Posterior cingulate gyrus (tissue), 11 donors: ENCODE measurements at regions not wholly inside any gene's neighbourhood (a gene's known extent, or its start where the extent isn't known, plus 50 kb on each side); places are given as distances from the start of the nearest gene placed in this dataset.

Experiments used
- DNase-seq, 10 donors: peaks; one replicate each; pipeline versions ENCODE4 v3.0.0 to v3.0.0-alpha.2; 2020 to 2021; ENCODE audit warnings: mixed read lengths in 3 of 10
- intact Hi-C: fragments of 100-400 bp; cut with DNase I; formaldehyde crosslinking; loops from one replicate; pipeline ENCODE4 v1.15.1; 2023

DNA sequence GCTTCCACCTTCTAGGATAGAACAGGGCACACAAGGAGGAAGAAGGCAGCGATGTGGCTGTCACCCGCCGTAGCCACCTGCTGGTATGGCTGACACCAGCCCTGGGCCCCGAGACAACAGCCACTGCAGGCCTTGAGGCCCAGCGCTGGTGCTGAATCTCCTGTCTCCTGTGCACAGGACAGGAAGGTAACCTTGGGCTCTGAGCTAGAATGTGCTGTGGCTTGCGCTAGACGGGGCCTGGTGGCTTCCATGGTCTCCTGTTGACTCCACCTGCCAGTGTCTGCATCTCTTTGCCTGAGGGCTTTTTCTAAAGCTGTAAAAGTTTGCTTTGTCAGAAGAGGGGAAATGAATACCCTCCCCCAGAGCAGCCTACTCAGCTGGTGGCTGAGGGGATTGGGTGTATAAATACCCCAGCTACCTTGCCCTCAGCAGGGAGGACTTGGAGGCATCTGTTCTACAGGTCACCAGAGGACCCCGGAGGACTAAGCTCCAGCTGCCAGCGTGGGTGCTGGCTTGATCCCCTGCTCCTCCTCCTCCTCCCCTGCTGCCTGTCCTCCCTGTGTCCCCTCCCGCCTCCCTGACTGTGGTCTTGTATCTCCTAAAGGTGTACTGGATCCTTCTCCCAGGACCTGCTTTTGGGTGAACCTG lies 76.1 kb upstream of the SDK2 start:
- intact Hi-C loops: no loop called here
- peak in 1 of 10 donors; percentile 20 for DNase-seq

DNA sequence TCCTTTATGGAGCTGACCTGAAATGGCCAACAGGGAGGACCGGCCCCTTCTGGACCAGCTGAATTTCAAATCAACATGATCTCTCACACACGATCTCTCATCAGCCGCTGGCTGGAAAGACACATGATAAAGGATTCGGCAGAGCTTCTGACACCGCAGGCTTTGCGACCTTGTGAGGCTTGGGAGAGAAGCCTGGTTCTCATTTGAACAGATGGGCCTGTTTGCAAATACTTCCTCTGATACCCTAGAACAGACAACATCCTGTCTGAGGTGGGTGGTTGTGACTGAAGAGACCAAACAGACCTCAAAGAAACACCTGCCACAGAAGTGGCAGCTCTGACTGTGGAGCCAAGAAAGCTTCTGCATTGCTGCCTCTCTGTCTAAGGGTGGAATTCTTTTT lies 77.9 kb upstream of the SDK2 start:
- intact Hi-C loops: no loop called here
- no peak for DNase-seq

DNA sequence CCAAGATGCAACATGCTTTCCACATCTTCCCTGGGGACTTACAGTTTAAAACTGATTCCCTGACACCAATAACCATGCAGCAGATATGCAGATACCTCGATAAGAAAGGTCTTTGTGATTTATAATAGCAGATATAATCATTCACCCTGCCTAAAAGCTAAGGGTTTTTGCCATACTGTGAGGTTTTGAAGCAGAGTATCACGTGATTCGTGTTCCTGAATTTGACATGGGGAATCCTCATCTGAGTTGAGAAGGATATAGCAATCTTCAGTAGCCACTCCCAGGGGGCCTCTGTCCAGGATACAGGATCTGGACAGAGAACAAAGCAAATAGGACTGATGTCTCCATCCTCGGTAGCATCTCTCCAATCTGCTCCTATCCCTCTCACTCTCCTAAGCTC lies 79.1 kb upstream of the SDK2 start:
- intact Hi-C loops: no loop called here
- no peak for DNase-seq

DNA sequence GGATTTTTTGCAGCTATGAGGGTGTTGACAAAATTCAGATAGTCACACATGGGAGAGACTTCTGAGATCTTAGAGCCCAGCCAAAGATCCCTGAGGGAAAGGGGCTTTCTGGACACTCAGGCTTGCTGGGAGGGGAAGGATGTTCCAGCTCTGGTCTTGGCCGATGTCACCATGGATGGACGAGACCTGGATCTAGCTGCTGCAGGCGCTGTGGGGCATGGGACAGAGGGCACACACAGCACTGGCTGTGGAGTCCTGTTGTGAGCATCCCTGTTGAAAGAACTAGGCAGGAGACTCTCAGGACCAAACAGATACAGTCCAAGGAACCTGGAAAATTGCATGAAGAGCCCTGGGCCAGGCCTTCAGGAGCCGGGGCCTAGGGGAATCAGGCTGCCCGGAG lies 80.1 kb upstream of the SDK2 start:
- DNase-seq: no peak
- intact Hi-C loops: no loop called here

DNA sequence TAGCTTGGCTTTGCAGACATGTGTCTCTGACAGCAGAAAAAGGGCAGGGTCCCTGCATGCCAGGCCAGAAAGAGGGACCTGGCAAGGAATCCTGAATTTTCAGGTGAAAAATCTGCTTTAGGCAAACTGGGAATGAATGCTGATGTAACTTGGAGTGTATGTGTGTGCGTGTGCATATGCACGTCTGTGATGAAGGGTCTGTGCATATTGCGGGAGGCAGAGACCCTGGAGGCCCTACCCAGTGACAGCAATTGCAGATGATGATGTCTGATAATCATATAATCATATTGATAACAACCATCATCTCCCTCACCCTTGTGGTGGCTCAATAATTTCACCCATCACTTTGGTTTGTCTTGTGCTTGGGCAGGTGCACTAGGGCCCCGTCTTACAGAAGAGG lies 80.7 kb upstream of the SDK2 start:
- DNase-seq: no peak
- intact Hi-C loops: no loop called here

DNA sequence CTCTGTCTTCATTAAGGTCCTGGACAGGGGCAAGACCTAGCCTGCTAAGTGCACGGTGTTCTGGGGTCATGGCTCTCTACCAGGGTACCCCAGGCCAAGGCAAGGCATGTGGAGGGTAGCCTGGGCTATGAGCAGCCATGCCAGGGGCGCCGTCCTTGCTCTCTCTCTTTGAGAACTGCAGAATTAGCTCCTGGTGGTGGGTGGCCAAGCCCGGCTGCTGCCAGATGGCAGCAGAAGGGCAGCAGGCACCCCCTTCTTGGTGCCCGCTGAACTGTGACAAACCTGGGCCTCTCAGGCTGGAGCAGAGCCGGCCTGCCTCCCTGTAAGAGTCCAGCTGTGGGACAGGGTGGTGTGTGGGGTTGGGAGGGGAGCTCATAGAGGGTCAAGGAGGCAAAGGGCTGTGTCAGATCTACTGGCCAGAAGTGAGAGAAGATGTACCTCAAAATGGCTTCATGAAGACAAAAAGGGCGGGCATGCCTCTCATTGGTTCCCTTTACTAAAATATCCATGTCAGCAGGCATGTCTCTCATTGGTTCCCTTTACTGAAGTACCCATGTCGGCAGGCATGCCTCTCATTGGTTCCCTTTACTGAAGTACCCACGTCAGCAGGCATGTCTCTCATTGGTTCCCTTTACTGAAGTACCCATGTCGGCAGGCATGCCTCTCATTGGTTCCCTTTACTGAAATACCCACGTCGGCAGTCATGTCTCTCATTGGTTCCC lies 81.7 kb upstream of the SDK2 start:
- DNase-seq: peak in 1 of 10 donors; percentile 71
- intact Hi-C loops: no loop called here

DNA sequence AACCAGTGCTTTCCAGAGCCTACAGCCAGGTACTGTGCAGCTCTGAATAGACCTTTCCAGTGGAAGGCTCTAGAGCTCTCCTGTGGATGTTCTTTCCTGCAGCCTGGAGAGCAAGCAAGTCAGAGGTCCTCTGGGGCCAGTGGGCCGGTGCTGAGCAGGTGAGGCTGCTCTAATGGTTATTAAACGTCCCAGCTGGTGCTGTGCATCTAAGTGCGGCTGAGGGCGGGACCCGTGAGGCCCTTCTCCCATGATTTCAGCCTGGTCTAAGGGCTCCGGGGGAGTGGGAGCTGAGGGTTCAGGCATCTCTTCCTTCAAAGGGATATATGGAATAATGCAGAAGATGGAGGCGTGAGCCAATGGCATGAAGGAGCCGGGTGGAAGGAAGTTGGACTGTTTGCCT lies 83.7 kb upstream of the SDK2 start:
- DNase-seq: peak in 1 of 10 donors; percentile 35
- intact Hi-C loops: no loop called here

DNA sequence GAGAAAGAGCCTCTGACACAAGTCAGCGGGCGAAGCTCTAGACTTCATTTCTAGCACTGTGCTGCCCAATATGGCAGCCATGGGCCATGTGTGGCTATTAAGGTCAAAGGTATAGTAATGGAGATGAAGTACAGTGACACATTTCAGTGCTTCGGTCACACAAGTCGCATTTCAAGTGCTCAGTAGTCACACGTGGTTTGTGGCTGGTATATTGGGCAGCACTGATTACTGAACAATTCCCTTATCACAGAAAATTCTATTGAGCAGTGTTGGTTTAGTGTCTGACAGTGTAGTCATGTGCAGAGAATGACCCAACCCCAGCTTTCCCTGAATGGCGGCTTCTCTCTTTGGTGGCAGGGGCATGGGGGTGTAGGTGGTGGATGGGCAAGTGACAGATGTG lies 84.9 kb upstream of the SDK2 start:
- intact Hi-C loops: no loop called here

DNA sequence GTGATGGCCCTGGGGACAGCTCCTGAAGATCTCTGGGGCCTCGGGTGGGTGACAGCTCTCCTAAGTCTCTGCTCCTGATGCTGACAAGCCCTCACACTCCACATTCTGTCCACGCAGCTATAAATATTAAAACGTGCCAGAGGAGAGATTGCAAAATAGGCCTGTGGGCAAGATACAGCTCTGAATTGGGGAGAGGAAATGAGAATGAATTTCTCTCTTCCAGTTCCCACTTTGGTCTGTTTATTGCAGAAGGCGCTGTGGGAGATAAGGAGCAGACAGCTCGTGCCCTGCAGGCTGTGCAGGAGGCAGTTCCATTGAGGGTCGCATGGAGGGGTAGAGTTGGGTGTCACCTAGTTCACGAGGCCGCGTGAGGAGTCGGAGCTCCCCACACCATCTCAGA lies 87.5 kb upstream of the SDK2 start:
- intact Hi-C loops: no loop called here

More for the DNA sequence above, 84.9 kb upstream of the SDK2 start:
- peak in 1 of 10 donors; percentile 2 for DNase-seq

DNA sequence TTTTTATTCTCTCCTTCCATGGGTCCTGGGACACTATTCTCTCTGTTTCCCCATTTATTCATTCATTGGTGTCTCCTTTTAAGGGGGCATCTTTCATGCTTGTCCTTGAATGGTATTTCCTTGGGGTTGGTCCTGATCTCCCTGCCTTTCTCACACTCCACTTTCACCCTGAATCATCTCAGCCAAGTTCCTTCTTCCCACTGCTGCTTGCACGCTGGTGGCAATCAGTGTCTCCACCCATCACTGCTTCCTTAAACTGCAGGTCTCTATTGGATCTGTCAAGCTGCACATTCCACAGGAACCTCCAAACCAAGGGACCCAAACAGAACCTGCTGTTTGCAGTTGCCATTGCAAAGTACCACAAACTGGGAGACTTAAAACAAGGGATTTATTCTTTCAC lies 89.3 kb upstream of the SDK2 start:
- DNase-seq: peak in 1 of 10 donors; percentile 22
- intact Hi-C loops: no loop called here

More for the DNA sequence above, 87.5 kb upstream of the SDK2 start:
- DNase-seq: peak in 1 of 10 donors; percentile 42

DNA sequence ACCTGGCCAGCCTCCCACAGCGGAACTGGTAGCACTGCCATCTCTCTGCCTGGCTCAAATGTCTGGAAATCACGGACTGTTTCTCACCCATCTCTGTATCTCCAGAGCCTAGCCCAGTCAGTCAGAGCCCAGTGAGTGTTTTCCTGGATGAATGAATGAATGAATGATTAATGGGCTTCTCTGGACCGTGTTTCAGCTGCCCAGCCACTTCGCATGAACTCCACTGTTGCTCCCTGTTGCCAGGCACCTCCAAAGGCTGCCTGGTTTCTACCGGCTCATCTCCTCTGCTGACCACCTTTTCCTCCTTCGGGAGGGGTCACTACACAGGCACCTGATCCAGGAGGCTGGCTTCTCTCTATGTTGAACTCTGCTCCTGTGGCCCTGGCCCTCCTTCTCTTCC lies 91.0 kb upstream of the SDK2 start:
- DNase-seq: peak in 2 of 10 donors; percentile 18 to 32
- intact Hi-C loops: no loop called here

DNA sequence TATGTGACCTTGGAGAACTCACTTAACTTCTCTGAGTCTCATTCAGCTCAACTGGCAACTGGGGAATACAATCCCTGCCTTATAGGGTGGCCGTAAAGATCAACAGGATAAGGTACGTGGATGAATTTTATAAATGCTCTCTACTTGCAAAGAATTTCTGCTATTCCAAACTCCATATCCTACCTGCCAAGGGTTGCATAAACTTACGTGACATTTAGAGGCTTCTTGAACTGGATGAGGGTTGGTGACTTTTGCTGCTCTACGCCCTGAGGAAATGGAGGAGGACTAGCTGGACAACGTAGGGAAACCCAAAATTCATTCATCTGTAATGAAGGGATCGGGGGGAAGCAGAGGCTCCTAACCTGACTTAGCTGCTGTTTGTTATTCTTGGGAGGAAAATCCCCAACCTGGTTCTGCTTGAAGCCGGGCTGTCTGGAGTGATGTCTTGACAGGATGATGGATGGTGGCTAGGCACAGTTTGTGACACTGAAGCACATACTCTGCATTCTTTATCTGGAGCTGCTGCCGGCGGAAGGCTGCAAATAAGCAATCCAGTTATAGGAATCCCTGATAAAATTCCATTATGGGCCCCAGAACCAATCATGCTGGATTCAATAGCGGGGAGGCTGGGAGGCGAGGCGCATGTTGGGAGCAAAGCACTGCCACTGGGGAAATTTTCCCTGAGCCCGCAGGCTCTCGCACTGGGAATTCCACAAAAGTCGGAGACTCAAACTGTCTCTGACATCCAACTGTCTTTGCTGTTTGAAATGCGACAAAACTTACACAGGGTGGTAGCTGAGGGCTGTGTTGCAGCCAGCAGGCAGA lies 94.7 kb upstream of the SDK2 start:
- DNase-seq: peak in 2 of 10 donors; percentile 44 to 60

DNA sequence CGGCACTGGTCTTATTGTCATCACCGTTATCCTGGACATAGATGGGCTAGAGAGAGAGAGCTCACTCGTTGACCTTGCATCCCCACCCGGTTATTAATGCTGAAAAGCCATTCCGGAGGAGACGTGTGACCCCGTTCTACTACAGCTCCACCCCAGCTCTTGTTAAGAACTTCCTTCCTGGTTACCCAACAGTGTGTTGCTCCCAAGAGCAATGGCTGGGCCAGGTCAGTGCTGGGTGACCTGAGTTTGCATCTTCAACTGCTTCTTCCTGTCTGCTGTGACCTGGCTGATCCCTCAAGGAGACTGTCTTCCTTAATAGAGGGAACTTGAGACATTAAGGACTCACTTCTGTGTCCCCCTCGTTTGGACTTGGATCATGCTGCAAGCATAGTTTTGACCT lies 96.1 kb upstream of the SDK2 start:
- DNase-seq: peak in 3 of 10 donors; percentile 5 to 30 (median 23)
- intact Hi-C loops: no loop called here

More for the DNA sequence above, 94.7 kb upstream of the SDK2 start:
- intact Hi-C loops: no loop called here

DNA sequence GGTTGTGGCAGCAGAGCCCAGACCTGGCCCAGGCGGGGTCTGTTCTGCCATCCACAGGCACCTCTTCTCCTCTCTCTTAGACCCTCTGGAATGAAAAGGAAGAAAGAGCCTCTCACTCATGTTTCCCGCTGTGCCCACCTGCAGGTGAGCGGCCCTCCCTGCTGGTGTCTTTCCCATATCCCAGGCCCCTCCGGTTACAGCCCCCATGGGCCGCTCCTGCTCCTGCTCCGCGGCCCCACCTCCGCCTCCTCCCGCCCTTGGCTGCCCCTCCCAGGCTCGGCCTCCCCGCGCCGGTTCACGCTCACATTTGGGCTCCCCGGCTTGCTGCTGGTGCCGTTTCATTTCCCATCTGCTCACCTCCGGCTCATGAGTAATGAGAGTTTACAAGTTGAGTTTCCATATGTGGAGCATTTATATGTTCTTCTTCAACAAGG lies 98.7 kb upstream of the SDK2 start:
- intact Hi-C loops: no loop called here
- DNase-seq: peak in 2 of 10 donors; percentile 77 to 82

DNA sequence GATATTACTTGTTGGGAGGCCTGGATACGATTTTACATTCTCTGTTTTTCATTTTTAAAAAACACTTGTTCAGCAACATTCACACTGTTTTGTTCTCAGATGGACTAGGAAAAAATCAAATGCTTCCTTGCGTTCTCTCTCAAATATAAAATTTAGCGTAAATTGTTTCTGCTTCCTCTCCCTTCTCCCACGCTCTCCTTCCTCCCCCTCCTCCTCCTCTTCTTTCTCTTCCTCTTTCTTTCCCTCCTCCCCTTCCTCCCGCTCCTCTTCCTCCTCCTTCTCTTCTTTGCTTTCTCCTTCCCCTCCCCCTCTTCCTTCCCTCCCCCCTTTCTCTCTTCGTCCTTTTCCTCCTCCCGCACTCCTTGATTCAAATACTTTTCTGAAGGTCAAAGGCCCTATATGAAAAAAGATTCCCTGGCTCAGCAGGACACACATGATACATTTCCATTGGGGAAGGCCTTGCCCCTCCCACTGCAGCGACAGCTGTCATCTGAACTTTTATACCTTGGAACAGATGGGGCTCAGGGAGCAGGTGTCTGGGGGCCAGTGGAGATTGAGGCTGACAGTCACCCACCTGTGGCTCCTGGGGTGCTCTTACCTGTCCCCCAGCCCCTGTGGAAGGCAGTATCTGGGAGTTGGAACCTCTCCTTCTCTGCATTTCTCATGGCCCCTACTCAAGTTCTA lies 99.4 kb upstream of the SDK2 start:
- peak in 1 of 10 donors; percentile 37 for DNase-seq
- intact Hi-C loops: no loop called here

DNA sequence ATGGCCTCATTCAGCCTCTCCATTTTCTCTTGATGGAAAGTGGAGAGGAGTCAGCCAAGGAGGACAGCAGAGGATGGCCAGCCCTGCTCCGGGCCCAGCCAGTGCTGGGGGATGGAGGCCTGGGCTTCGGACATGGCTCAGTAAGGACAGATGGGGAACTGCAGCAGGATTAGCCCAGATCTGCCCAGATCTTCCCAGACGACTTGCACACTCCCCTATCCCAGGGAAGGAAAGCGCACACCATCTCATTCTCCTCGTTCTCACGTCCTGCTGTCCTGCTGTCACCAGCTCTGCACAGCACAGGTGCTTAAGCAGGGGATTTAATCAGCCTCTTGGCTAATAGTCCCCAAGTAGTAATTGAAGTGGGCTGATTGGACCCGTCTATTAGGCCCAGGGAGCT lies 100.2 kb upstream of the SDK2 start:
- intact Hi-C loops: no loop called here

DNA sequence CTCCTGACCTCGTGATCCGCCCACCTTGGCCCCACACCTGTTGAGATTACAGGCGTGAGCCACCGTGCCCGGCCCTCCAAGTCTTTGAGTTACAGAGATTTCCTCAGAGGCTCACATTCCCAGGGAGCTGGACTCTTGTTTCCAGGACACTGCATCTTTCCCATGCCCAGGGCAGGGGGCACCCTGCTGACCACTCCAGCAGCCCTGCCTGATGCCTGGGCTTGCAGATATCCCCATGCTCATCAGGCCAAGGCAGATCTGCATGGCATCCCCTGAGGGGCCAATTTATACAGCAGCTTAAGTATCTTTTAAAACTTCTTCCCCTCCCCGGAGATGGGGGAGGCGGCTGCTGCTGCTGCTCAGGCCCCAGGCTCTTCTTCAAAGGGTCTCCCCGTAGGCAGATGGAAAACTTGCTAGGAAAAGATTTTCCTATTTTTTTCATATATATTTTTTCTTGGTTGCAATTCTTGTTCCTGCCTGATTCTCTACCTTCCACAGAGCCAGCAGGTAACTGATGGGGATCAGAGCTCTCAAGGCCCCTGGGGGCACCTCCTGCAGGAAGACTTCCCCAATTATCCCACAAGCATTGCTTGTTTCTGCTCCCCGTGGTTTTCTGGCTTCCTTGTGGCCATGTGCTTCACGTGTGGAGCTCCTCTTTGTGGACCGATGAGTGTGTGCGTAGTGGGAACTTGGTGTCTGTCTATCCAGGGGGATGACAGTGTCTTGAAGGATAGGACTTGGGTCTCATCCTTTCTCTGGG lies 102.2 kb upstream of the SDK2 start:
- intact Hi-C loops: no loop called here
- peak in 2 of 10 donors; percentile 34 to 54 for DNase-seq

More for the DNA sequence above, 100.2 kb upstream of the SDK2 start:
- peak in 2 of 10 donors; percentile 54 to 62 for DNase-seq

DNA sequence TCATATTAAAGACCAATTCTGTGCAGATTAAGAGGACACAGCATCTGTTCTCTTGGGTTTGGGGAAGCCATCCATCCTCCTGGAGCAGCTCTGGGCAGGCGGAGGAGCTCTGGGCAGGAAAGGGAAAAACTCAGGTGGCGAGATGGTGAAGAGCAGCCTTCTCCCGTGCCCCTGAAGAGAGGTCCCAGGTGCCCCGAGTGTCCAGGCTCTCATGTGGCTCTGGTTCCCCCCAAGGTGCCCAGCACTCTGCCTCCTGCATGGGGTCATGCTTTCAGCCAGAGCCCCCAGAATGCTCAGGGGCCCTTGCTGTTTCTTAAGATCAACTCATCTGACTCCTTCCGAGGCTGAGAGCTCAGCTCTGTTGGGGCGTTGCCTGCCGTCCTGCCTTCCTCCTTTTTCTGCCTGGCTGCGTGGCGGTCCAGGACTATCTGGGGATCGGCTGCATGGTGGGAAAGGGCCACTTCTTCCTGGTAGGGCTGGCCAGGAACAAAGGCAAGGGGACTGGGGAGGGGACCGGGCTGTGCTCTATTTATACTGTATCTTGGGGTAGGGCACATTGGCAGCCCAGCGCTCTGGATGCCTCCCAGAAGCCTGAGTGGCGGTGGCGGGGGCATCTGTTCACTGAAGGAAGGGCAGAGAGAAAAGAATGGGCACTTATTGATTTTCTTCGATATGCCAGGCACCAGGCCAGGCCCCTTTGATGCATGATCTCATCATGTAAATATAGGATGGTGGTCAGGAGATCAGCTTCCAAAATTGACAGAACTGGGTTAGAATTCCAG lies 103.2 kb upstream of the SDK2 start:
- intact Hi-C loops: no loop called here
- peak in 2 of 10 donors; percentile 30 to 70 for DNase-seq

DNA sequence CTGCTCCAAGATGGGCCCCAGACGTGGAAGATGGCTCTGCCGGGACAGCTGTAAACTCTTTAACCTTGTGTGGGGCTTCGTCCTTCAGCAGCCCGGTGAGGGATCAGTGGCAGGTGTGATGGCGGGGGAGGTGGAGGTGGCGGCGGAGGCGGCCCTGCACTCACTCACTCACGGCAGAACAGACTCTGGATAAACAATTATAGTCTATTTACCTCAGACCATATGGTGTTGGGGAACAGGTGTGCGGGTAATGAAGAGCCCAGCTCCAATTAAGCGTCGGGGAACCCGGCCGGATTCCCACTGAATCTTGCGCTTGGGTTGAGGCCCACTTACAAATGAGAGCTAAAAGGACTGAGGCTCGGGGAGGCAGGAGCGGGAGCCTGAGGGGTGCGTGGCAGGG lies 104.3 kb upstream of the SDK2 start:
- peak in 1 of 10 donors; percentile 50 for DNase-seq
- intact Hi-C loops: no loop called here
